HCT116 (cell line): ENCODE measurements at regions not wholly inside any gene's neighbourhood (a gene's known extent, or its start where the extent isn't known, plus 50 kb on each side); places are given as distances from the start of the nearest gene placed in this dataset.

Source experiments
- RAD21 ChIP-seq: IDR thresholded peaks from 2 replicates; pipeline ENCODE4 v1.6.1; 2012; ENCODE audit warnings: low read depth, mild to moderate bottlenecking
- ZFX ChIP-seq: fragments of 450-650 bp; IDR thresholded peaks from 2 replicates; pipeline ENCODE4 v1.6.1; 2017

- TF ChIP-seq ZFX (no peak), RAD21 (no peak)
Measured at GRCh38 chr1:102661481-102661880, 446.8 kb downstream of the COL11A1 start.
